ENCODE measurements at regions not wholly inside any gene's neighbourhood (a gene's known extent, or its start where the extent isn't known, plus 50 kb on each side); places are given as distances from the start of the nearest gene placed in this dataset.

- TF ChIP-seq SUZ12 (IDR thresholded peaks at IDR 0.05) = no peak
- no peak for TF ChIP-seq BHLHE40 (IDR thresholded peaks at IDR 0.05; ENCODE audit: borderline replicate concordance)
- no peak for TF ChIP-seq FOXM1 (IDR thresholded peaks at IDR 0.05; ENCODE audit: borderline replicate concordance)
- TF ChIP-seq ELF4 (IDR thresholded peaks at IDR 0.05) = no peak
- TF ChIP-seq FOXK2 (IDR thresholded peaks at IDR 0.05) = no peak
- TF ChIP-seq CTBP1 (IDR thresholded peaks at IDR 0.05; ENCODE audit: borderline replicate concordance) = no peak
- TF ChIP-seq FOXA1 (IDR thresholded peaks at IDR 0.05) = no peak
- no peak for TF ChIP-seq ZNF384 (IDR thresholded peaks at IDR 0.05)
Measured at GRCh38 chr18:40016405-40016804, 1938.6 kb upstream of the PIK3C3 start.

Data from HEK293T (cell line).